HEK293T (cell line): ENCODE measurements at regions not wholly inside any gene's neighbourhood (a gene's known extent, or its start where the extent isn't known, plus 50 kb on each side); places are given as distances from the start of the nearest gene placed in this dataset.
A peak's percentile ranks its signal among the peaks of the same experiment; 100 is the strongest.

Experiments
- CTCF ChIA-PET: fragments of 350-600 bp; formaldehyde crosslinking; extraction: SDS; loops from one replicate; lab custom pipeline; 2021; ENCODE audit warnings: antibody characterized with exemption, inconsistent platforms; lab: Yijun Ruan, JAX
- POLR2A ChIA-PET: fragments of 350-600 bp; formaldehyde crosslinking; extraction: SDS; loops from one replicate; lab custom pipeline; 2020; ENCODE audit warnings: antibody characterized with exemption, inconsistent platforms; lab: Yijun Ruan, JAX
- DNase-seq: peaks from one replicate; pipeline ENCODE4 v3.0.0; 2012; ENCODE audit warnings: mixed read lengths; ENCODE audit errors: extremely low spot score
- ARNT ChIP-seq: fragments of 450-650 bp; IDR thresholded peaks from 2 replicates; pipeline ENCODE4 v1.6.1; 2017; ENCODE audit warnings: mild to moderate bottlenecking
- BHLHE40 ChIP-seq: fragments of 450-650 bp; IDR thresholded peaks from 2 replicates; pipeline ENCODE4 v1.6.1; 2016; ENCODE audit warnings: mild to moderate bottlenecking, moderate library complexity, borderline replicate concordance
- CTBP1 ChIP-seq: fragments of 450-650 bp; IDR thresholded peaks from 2 replicates; pipeline ENCODE4 v1.6.1; 2016; ENCODE audit warnings: borderline replicate concordance
- ELF4 ChIP-seq: fragments of 450-650 bp; IDR thresholded peaks from 2 replicates; pipeline ENCODE4 v1.6.1; 2017; ENCODE audit warnings: antibody characterized with exemption
- FOXA1 ChIP-seq: fragments of 450-650 bp; IDR thresholded peaks from 2 replicates; pipeline ENCODE4 v1.6.1; 2016; ENCODE audit warnings: mild to moderate bottlenecking
- FOXK2 ChIP-seq: fragments of 450-650 bp; IDR thresholded peaks from 2 replicates; pipeline ENCODE4 v1.6.1; 2016; ENCODE audit warnings: mild to moderate bottlenecking
- FOXM1 ChIP-seq: fragments of 450-650 bp; IDR thresholded peaks from 2 replicates; pipeline ENCODE4 v1.6.1; 2017; ENCODE audit warnings: mild to moderate bottlenecking, borderline replicate concordance
- HDGF ChIP-seq: fragments of 450-650 bp; IDR thresholded peaks from 2 replicates; pipeline ENCODE4 v1.6.1; 2017; ENCODE audit warnings: antibody characterized with exemption, borderline replicate concordance
- L3MBTL2 ChIP-seq: fragments of 450-650 bp; conservative IDR thresholded peaks from 2 replicates; pipeline ENCODE4 v1.6.1; 2016; ENCODE audit warnings: mild to moderate bottlenecking
- LEF1 ChIP-seq: fragments of 450-650 bp; IDR thresholded peaks from 2 replicates; pipeline ENCODE4 v1.6.1; 2017; ENCODE audit warnings: mild to moderate bottlenecking, borderline replicate concordance
- NFRKB ChIP-seq: fragments of 450-650 bp; IDR thresholded peaks from 2 replicates; pipeline ENCODE4 v1.6.1; 2016; ENCODE audit warnings: mild to moderate bottlenecking, moderate library complexity
- SP1 ChIP-seq: fragments of 450-650 bp; IDR thresholded peaks from 2 replicates; pipeline ENCODE4 v1.6.1; 2017
- SUZ12 ChIP-seq: fragments of 450-650 bp; IDR thresholded peaks from 2 replicates; pipeline ENCODE4 v1.6.1; 2016; ENCODE audit warnings: mild to moderate bottlenecking
- TARDBP ChIP-seq: fragments of 450-650 bp; IDR thresholded peaks from 2 replicates; pipeline ENCODE4 v1.6.1; 2016

GRCh38 chr13:25037057-25037813 lies 58.7 kb upstream of the PABPC3 start:
- TF ChIP-seq L3MBTL2: peak; percentile 75
- no peak for TF ChIP-seq SUZ12
- peak; percentile 39 for DNase-seq
- ChIA-PET CTCF (interaction anchor here (1.0 kb wide), 1 partner anchor 13 kb away, joined by 3 read pairs; no protein-coding TSS in a partner anchor), POLR2A (interaction anchor here (0.9 kb wide), 1 partner anchor 10 kb away, joined by 3 read pairs; no protein-coding TSS in a partner anchor)

DNA sequence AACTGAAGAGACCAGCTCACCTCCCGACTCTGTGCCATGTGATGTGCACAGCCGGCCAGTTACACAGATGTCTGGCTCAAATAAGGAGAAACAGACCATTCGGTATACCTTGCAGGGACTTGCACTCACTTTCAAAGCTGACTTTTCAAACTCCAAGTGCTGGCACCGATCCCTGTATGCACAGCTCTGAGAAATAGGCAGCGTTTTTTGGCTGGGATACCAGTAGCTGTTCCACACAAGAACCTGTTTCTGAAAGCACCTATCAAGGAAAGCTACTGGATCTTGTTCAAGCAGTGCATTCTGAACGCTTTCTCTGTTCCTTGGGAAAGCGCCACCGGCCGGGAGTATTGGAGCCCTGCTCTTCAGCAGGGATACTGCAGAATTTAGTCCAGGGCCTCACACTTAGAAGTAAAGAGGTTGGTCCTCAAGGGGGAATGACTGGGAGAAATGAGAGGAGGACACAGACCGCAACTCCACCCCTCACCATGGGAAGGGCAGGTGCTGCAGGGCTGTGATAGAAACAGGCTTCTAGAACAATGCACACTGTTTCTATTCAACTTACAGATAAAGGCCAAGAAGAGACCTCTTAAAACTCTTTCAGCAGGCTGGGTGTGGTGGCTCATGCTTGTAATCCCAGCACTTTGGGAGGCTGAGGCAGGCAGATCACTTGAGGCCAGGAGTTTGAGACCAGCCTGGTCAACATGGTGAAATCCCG lies 53.6 kb upstream of the PABPC3 start:
- ChIA-PET POLR2A (no interaction called here), CTCF (interaction anchor here (0.6 kb wide), 1 partner anchor 52 kb away, joined by 3 read pairs; no protein-coding TSS in a partner anchor)
- no peak for TF ChIP-seq NFRKB
- no peak for TF ChIP-seq HDGF
- TF ChIP-seq FOXK2: no peak
- TF ChIP-seq LEF1: no peak
- TF ChIP-seq SP1: no peak
- no peak for TF ChIP-seq FOXM1
- no peak for TF ChIP-seq ARNT
- no peak for DNase-seq

GRCh38 chr13:25044071-25044470 lies 51.9 kb upstream of the PABPC3 start:
- POLR2A ChIA-PET: no interaction called here
- CTCF ChIA-PET: no interaction called here
- TF ChIP-seq FOXK2 (no peak), ELF4 (no peak), FOXA1 (no peak), CTBP1 (no peak), NFRKB (no peak), BHLHE40 (no peak), TARDBP (no peak), L3MBTL2 (no peak), SP1 (no peak), FOXM1 (no peak), ARNT (no peak)
- no peak for DNase-seq
